GM06990 (cell line): ENCODE measurements at regions not wholly inside any gene's neighbourhood (a gene's known extent, or its start where the extent isn't known, plus 50 kb on each side); places are given as distances from the start of the nearest gene placed in this dataset.

ENCODE experiments used
- DNase-seq: peaks from one replicate; pipeline ENCODE4 v3.0.0-alpha.2; 2011; ENCODE audit not compliant: insufficient read length; ENCODE audit errors: extremely low read depth
- H3K27me3 ChIP-seq: replicated peaks from 2 replicates; pipeline ENCODE4 v1.6.0; 2011; ENCODE audit warnings: low read length; ENCODE audit not compliant: control insufficient read depth, insufficient read depth
- H3K36me3 ChIP-seq: 2 replicates; pipeline ENCODE4 v1.5.1; 2011; ENCODE audit warnings: low read length; ENCODE audit not compliant: control insufficient read depth, insufficient read depth
- H3K4me3 ChIP-seq: replicated peaks from 2 replicates; pipeline ENCODE4 v1.5.1; 2011; ENCODE audit warnings: low read depth, mild to moderate bottlenecking, control low read depth, low read length
- TF ChIP-seq, protein P1 (sequence below): IDR thresholded peaks from 2 replicates; pipeline ENCODE4 v1.5.1; 2011; ENCODE audit warnings: low read length, control low read depth, mild to moderate bottlenecking, inconsistent platforms; ENCODE audit not compliant: insufficient read depth, poor library complexity, severe bottlenecking

DNA sequence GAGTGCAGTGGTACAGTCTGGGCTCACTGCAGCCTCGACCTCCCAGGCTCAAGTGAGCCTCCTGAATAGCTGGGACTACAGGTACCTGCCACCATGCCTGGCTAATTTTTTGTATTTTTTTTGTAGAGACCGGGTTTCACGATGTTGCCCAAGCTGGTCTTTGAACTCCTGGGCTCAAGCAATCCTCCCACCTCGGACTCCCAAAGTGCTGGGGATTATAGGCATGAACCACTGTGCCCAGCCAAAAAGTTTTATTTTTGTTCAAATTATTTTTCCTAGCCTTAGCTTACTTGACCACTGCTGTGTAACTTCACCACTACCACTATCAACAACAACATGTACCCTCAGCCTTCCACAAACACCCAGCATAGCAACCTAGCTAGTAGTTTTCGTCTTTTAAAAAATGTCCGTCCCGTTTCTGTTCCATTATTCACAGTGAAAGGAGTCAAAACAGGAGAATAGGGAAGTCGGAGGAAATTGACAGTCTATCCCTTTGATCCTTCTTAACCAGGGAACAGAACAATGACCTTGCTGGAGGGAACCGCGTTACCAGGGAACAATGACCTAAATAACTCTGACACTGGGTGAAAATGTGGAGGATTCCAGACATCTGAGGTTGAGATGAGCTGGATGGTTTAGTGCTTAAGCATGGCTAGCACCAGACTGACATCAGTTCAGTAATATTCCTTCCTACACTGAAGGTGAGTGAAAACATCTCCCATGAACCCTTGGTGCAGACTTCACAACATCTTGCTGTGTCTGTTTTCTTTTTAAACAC, 69.2 kb upstream of the ARL4C start:
- TF ChIP-seq, protein P1, sequence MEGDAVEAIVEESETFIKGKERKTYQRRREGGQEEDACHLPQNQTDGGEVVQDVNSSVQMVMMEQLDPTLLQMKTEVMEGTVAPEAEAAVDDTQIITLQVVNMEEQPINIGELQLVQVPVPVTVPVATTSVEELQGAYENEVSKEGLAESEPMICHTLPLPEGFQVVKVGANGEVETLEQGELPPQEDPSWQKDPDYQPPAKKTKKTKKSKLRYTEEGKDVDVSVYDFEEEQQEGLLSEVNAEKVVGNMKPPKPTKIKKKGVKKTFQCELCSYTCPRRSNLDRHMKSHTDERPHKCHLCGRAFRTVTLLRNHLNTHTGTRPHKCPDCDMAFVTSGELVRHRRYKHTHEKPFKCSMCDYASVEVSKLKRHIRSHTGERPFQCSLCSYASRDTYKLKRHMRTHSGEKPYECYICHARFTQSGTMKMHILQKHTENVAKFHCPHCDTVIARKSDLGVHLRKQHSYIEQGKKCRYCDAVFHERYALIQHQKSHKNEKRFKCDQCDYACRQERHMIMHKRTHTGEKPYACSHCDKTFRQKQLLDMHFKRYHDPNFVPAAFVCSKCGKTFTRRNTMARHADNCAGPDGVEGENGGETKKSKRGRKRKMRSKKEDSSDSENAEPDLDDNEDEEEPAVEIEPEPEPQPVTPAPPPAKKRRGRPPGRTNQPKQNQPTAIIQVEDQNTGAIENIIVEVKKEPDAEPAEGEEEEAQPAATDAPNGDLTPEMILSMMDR, result no peak
- DNase-seq, result no peak
- no peak overlapping the region for H3K4me3 ChIP-seq

DNA sequence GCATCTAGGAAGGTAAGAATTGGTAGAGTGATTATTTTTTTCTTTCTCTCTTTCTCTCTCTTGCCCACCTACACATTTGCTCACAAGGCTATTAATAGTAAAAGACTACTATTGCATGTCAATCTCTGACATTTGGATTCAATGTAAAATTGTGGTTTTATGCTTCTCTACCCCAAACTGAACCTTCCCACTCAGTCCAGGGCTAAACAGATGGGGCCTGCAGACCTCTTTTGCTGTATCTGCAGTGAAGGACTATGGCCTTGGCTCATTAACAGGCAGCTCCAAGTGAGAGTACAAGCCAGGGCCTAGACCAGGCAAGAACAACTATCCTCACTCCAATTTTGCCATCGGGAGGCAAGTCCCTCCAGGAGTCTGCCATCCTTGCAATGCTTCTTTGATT, 68.3 kb upstream of the ARL4C start:
- Histone ChIP-seq H3K27me3 (no peaks in the 10 kb centered on the region; the same call in 1 of the 2 replicates), H3K36me3 (no peaks in the 10 kb centered on the region), H3K4me3 (no peak overlapping the region)
- DNase-seq, result no peak
- TF ChIP-seq, protein P1, result no peak

More for the DNA sequence above, 69.2 kb upstream of the ARL4C start:
- no peaks in the 10 kb centered on the region; the same call in 1 of the 2 replicates for H3K27me3 ChIP-seq
- no peaks in the 10 kb centered on the region for H3K36me3 ChIP-seq

GRCh38 chr2:234564699-234565098, 67.8 kb upstream of the ARL4C start:
- Histone ChIP-seq H3K27me3 (no peaks in the 10 kb centered on the region; the same call in 1 of the 2 replicates), H3K36me3 (no peaks in the 10 kb centered on the region), H3K4me3 (no peak overlapping the region)
- TF ChIP-seq, protein P1, result no peak
- no peak for DNase-seq

- TF ChIP-seq, protein P1, result no peak
- Histone ChIP-seq H3K36me3 (no peaks in the 10 kb centered on the region), H3K27me3 (no peaks in the 10 kb centered on the region; the same call in 1 of the 2 replicates), H3K4me3 (no peak overlapping the region)
- DNase-seq, result no peak
Measured at GRCh38 chr2:234559609-234560008, 62.7 kb upstream of the ARL4C start.

DNA sequence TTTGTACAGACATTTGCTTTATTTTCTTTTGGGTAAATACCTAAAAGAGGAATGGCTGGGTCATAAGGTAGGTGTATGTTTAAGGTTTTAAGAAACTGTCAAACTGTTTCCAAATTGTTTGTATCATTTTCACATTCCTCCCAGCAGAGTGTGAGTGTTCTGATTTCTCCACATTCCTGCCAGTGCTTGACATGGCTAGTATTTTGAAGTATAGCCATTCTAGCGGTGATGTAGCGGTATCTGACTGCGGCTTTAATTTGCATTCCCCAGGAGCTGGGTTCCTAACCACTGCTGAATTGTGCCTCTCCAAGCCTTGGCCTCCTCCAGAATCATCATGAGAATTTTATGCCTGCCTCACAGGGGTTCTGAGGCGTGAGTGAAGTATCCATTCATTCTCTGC, 61.8 kb upstream of the ARL4C start:
- Histone ChIP-seq H3K36me3 (no peaks in the 10 kb centered on the region), H3K4me3 (no peak overlapping the region), H3K27me3 (no peaks in the 10 kb centered on the region; the same call in 1 of the 2 replicates)
- DNase-seq, result no peak
- TF ChIP-seq, protein P1, result no peak
